ENCODE measurements at regions not wholly inside any gene's neighbourhood (a gene's known extent, or its start where the extent isn't known, plus 50 kb on each side); places are given as distances from the start of the nearest gene placed in this dataset.

GRCh38 chr2:128984855-128985254, 666.2 kb upstream of the HS6ST1 start:
- TF ChIP-seq GATA2 (IDR thresholded peaks at IDR 0.05; ENCODE audit: insufficient read depth, insufficient read length, low read depth, low read length) = no peak
- TF ChIP-seq POLR2AphosphoS5 (IDR thresholded peaks at IDR 0.05; ENCODE audit: insufficient read depth, low read depth, low read length) = no peak
- TF ChIP-seq EZH2 (IDR thresholded peaks at IDR 0.05; ENCODE audit: borderline replicate concordance, low read depth, low read length, severe bottlenecking) = no peak
- TF ChIP-seq MAX (IDR thresholded peaks at IDR 0.05; ENCODE audit: insufficient read depth, insufficient read length) = no peak
- no peak for TF ChIP-seq JUN (IDR thresholded peaks at IDR 0.05; ENCODE audit: borderline replicate concordance, insufficient read depth, insufficient read length, low read depth)
- TF ChIP-seq POLR2A (IDR thresholded peaks at IDR 0.05; ENCODE audit: low read depth, low read length) = no peak
- TF ChIP-seq MYC (IDR thresholded peaks at IDR 0.05; ENCODE audit: low read depth, low read length) = no peak
- no peak for TF ChIP-seq CTCF (IDR thresholded peaks at IDR 0.05; ENCODE audit: extremely low read depth in 1 of 2, insufficient read depth in 1 of 2, low read depth in 1 of 2, low read length in 2 of 2)
- TF ChIP-seq FOS (IDR thresholded peaks at IDR 0.05; ENCODE audit: borderline replicate concordance, insufficient read depth, low read length) = no peak
- Histone ChIP-seq H3K36me3 (ENCODE audit: control insufficient read depth in 2 of 2, extremely low read depth in 1 of 2, insufficient read depth in 2 of 2, low read length in 2 of 2) (no peaks in the 10 kb centered on the region), H4K20me1 (replicated peaks; ENCODE audit: control insufficient read depth, extremely low read depth, insufficient read depth, low read length) (no peaks in the 10 kb centered on the region), H3K9me1 (replicated peaks; ENCODE audit: control insufficient read depth, extremely low read depth, insufficient read depth, low read length) (no peaks in the 10 kb centered on the region), H3K4me3 (replicated peaks in 1 of 3; ENCODE audit: insufficient read depth in 1 of 3, low read depth in 1 of 3, low read length in 3 of 3) (no peak overlapping the region), H3K27ac (ENCODE audit: insufficient read depth, low read depth, low read length) (no peak overlapping the region), H2AFZ (ENCODE audit: low read depth, low read length) (no peak overlapping the region), H3K9ac (replicated peaks; ENCODE audit: extremely low read depth, insufficient read depth, low read length) (no peak overlapping the region), H3K4me1 (ENCODE audit: control insufficient read depth, extremely low read depth, insufficient read depth, low read length) (no peaks in the 10 kb centered on the region), H3K9me3 (replicated peaks; ENCODE audit: control insufficient read depth, insufficient read depth, low read length) (peaks cover 6% of the 10 kb centered on the region), H3K27me3 (ENCODE audit: control insufficient read depth in 2 of 2, insufficient read depth in 2 of 2, low read length in 2 of 2) (no peaks in the 10 kb centered on the region), H3K4me2 (ENCODE audit: insufficient read depth, low read length) (no peak overlapping the region), H3K79me2 (ENCODE audit: control insufficient read depth, insufficient read depth, low read length) (no peaks in the 10 kb centered on the region)
- dilution Hi-C loops (cut with MboI; ENCODE audit: extremely low pct_ligation_motif_present, low sequenced_read_pairs) (no loop called here), intact Hi-C loops (cut with micrococcal nuclease) (no loop called here)
- no peak for FAIRE-seq
- no peak for DNase-seq (ENCODE audit: low read depth, low spot score)
- BruUV-seq (replicated peaks) = no TSS peak
- CTCF ChIA-PET = no interaction called here
- POLR2A ChIA-PET = no interaction called here
